Liver (tissue), 3 donors: ENCODE measurements at regions not wholly inside any gene's neighbourhood (a gene's known extent, or its start where the extent isn't known, plus 50 kb on each side); places are given as distances from the start of the nearest gene placed in this dataset.

Source experiments
- CTCF ChIP-seq: fragments of 150-350 bp; IDR thresholded peaks from 2 replicates; pipeline ENCODE4 v1.5.1; 2017; ENCODE audit warnings: improper control_type of control experiment, low read depth, low read length; ENCODE audit not compliant: missing input control
- EGR1 ChIP-seq, 2 donors: IDR thresholded peaks; 2 replicates each; pipeline ENCODE4 v1.6.1; 2016 to 2018; ENCODE audit warnings: antibody characterized with exemption in 2 of 2, low read depth in 2 of 2
- JUND ChIP-seq, 2 donors: IDR thresholded peaks; 2 replicates each; pipeline ENCODE4 v1.6.1; 2016; ENCODE audit warnings: antibody characterized with exemption in 2 of 2
- RAD21 ChIP-seq, 2 donors: IDR thresholded peaks; 2 replicates each; pipeline ENCODE4 v1.6.1; 2016; ENCODE audit warnings: antibody characterized with exemption in 2 of 2, mild to moderate bottlenecking in 2 of 2
- REST ChIP-seq: IDR thresholded peaks from 2 replicates; pipeline ENCODE4 v1.6.1; 2016; ENCODE audit warnings: antibody characterized with exemption, mild to moderate bottlenecking
- donor health status: healthy.
- donor health status: healthy.

GRCh38 chr7:124689523-124689922 is 76.1 kb downstream of the GPR37 start:
- TF ChIP-seq CTCF: no peak
- TF ChIP-seq RAD21 (IDR thresholded peaks at IDR 0.05): no peak
- no peak for TF ChIP-seq REST
- TF ChIP-seq EGR1 (IDR thresholded peaks at IDR 0.05; ENCODE audit: low read depth in 2 of 2): no peak
- TF ChIP-seq JUND (IDR thresholded peaks at IDR 0.05): no peak
